ENCODE measurements at regions not wholly inside any gene's neighbourhood (a gene's known extent, or its start where the extent isn't known, plus 50 kb on each side); places are given as distances from the start of the nearest gene placed in this dataset.

DNA sequence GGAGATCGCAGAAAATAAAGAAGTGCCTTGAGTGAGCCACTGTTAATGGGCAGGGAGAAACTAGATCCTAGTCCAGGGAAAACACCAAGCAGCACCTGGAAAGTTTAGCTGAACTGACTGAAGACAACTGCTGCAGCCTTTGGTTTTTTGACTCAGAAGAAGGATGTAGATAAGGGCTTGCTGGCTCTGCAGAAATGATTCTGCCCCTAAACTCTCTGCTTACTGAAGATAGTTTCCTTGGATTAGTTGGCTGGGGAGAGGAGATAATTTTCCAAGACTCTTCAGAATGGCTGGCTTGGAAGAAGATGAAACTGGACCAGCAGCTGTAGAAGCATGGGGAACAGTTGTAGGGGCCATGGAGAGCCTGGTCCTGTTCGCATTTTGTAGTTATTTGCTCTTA lies 471.8 kb downstream of the KDM4C start:
- CTCF ChIA-PET: no interaction called here
- Mint-ChIP-seq H3K36me3 (ENCODE audit: insufficient read depth, unreplicated experiment) (no peaks in the 10 kb centered on the region), H3K27me3 (ENCODE audit: insufficient read depth, unreplicated experiment) (peaks cover 22% of the 10 kb centered on the region), H3K4me1 (ENCODE audit: insufficient read depth, unreplicated experiment) (no peaks in the 10 kb centered on the region), H3K9me3 (ENCODE audit: unreplicated experiment) (no peaks in the 10 kb centered on the region), H3K4me3 (ENCODE audit: unreplicated experiment) (no peak overlapping the region), H3K27ac (ENCODE audit: low read depth, unreplicated experiment) (no peak overlapping the region)
- intact Hi-C loops (cut with micrococcal nuclease): no loop called here
- TF ChIP-seq, protein P1, sequence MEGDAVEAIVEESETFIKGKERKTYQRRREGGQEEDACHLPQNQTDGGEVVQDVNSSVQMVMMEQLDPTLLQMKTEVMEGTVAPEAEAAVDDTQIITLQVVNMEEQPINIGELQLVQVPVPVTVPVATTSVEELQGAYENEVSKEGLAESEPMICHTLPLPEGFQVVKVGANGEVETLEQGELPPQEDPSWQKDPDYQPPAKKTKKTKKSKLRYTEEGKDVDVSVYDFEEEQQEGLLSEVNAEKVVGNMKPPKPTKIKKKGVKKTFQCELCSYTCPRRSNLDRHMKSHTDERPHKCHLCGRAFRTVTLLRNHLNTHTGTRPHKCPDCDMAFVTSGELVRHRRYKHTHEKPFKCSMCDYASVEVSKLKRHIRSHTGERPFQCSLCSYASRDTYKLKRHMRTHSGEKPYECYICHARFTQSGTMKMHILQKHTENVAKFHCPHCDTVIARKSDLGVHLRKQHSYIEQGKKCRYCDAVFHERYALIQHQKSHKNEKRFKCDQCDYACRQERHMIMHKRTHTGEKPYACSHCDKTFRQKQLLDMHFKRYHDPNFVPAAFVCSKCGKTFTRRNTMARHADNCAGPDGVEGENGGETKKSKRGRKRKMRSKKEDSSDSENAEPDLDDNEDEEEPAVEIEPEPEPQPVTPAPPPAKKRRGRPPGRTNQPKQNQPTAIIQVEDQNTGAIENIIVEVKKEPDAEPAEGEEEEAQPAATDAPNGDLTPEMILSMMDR (IDR thresholded peaks at IDR 0.05; ENCODE audit: unreplicated experiment): no peak
- DNase-seq (ENCODE audit: unreplicated experiment): no peak
- POLR2A ChIA-PET: no interaction called here
- no TSS peak for BruUV-seq (replicated peaks)

DNA sequence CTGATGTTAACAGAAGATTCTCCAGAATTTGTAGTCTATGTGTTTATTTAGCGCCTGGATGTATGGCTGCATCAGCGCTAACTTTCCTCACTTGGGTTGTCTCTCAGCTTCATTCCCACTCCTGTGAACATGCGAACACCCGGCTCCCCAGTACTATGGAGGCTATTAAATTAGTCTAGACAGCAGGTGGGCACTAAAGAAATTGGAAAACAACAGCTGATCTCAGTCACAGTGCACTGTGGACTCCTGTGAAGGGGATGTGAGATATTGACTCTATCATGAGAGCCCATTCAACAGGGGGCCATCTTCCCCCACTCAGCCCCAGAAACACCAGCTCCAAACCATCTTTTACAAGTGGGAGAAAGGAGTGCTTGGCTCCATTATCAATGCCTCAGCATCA lies 471.0 kb downstream of the KDM4C start:
- DNase-seq (ENCODE audit: unreplicated experiment): no peak
- BruUV-seq (replicated peaks): no TSS peak
- Mint-ChIP-seq H3K36me3 (ENCODE audit: insufficient read depth, unreplicated experiment) (no peaks in the 10 kb centered on the region), H3K4me3 (ENCODE audit: unreplicated experiment) (no peak overlapping the region), H3K4me1 (ENCODE audit: insufficient read depth, unreplicated experiment) (no peaks in the 10 kb centered on the region), H3K9me3 (ENCODE audit: unreplicated experiment) (no peaks in the 10 kb centered on the region), H3K27me3 (ENCODE audit: insufficient read depth, unreplicated experiment) (peaks cover 22% of the 10 kb centered on the region), H3K27ac (ENCODE audit: low read depth, unreplicated experiment) (no peak overlapping the region)
- POLR2A ChIA-PET: no interaction called here
- CTCF ChIA-PET: no interaction called here
- TF ChIP-seq, protein P1 (IDR thresholded peaks at IDR 0.05; ENCODE audit: unreplicated experiment): no peak
- intact Hi-C loops (cut with micrococcal nuclease): no loop called here

DNA sequence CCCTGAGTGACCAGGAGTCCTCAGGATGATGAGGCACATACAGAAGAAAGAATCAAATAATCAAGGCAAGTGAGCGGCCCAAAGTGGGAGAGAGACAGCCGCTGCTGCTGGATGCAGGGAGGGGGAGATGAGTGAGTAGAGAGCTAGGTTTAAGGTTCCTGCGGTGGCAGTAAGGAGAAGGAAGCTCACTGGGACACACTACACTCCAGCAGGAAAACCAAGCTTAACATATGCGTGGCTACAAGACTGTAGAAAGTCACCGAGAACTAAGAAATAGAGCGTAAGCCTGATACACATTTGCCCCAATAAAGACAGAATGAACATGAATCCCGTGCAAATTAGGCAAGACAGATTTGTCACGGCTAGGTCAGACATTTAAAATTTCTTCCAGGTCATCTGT lies 470.2 kb downstream of the KDM4C start:
- TF ChIP-seq, protein P1 (IDR thresholded peaks at IDR 0.05; ENCODE audit: unreplicated experiment): no peak
- no peaks in the 10 kb centered on the region for H3K4me1 Mint-ChIP-seq (ENCODE audit: insufficient read depth, unreplicated experiment)
- no peaks in the 10 kb centered on the region for H3K36me3 Mint-ChIP-seq (ENCODE audit: insufficient read depth, unreplicated experiment)
- DNase-seq (ENCODE audit: unreplicated experiment): no peak
- no peak overlapping the region for H3K4me3 Mint-ChIP-seq (ENCODE audit: unreplicated experiment)
- CTCF ChIA-PET: interaction anchor here (1.3 kb wide), 1 partner anchor 10 kb away, joined by 7 read pairs; no protein-coding TSS in a partner anchor
- intact Hi-C loops (cut with micrococcal nuclease): no loop called here
- no TSS peak for BruUV-seq (replicated peaks)
- no peak overlapping the region for H3K27ac Mint-ChIP-seq (ENCODE audit: low read depth, unreplicated experiment)
- POLR2A ChIA-PET: no interaction called here
- no peaks in the 10 kb centered on the region for H3K9me3 Mint-ChIP-seq (ENCODE audit: unreplicated experiment)
- H3K27me3 Mint-ChIP-seq (ENCODE audit: insufficient read depth, unreplicated experiment): peaks cover 22% of the 10 kb centered on the region

DNA sequence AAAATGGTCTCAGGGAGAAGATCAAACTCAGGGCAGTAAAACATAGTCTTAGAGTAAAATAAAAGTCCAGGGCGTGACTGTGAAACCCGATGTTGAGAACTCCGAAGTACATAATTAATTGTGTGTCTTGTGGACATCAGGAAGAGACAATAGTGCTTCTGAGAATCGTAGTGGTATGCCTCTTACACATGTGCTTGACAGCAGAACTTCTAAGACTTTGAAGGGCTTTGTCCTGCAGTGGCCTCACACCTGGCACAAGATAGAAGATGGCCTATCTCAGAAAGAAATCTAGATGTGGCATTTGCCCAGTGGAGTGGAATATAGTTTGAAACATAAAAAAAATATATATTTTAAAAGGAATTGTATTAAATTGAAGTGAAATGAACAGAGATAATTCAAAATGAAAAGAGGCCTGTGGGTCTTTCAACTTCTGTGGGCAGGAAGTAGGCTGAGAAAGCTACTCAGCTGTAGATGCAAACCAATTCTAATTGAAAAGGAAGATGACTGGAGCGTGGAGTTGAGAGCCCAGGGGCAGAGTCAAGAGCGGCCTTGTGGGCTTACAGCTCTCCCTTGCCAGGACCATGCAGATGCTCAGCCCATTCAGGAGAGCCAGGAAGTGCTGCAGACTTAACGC lies 468.4 kb downstream of the KDM4C start:
- Mint-ChIP-seq H3K36me3 (ENCODE audit: insufficient read depth, unreplicated experiment) (no peaks in the 10 kb centered on the region), H3K27me3 (ENCODE audit: insufficient read depth, unreplicated experiment) (peaks cover 22% of the 10 kb centered on the region), H3K4me3 (ENCODE audit: unreplicated experiment) (no peak overlapping the region), H3K27ac (ENCODE audit: low read depth, unreplicated experiment) (no peak overlapping the region), H3K9me3 (ENCODE audit: unreplicated experiment) (no peaks in the 10 kb centered on the region), H3K4me1 (ENCODE audit: insufficient read depth, unreplicated experiment) (no peaks in the 10 kb centered on the region)
- ChIA-PET CTCF (interaction anchor here (1.1 kb wide), 1 partner anchor 9 kb away, joined by 6 read pairs; no protein-coding TSS in a partner anchor), POLR2A (no interaction called here)
- TF ChIP-seq, protein P1 (IDR thresholded peaks at IDR 0.05; ENCODE audit: unreplicated experiment): no peak
- no TSS peak for BruUV-seq (replicated peaks)
- DNase-seq (ENCODE audit: unreplicated experiment): no peak
- intact Hi-C loops (cut with micrococcal nuclease): no loop called here
